Endothelial cell of umbilical vein (primary cell): ENCODE measurements at regions not wholly inside any gene's neighbourhood (a gene's known extent, or its start where the extent isn't known, plus 50 kb on each side); places are given as distances from the start of the nearest gene placed in this dataset.

Experiments used
- BruUV-seq: library from RNA; stranded (reverse); fragments of 400-500 nt; replicated peaks from 2 replicates; lab custom pipeline; 2021; lab: Mats Ljungman, UMichigan
- CTCF ChIA-PET: fragments of 300-600, 350-600 bp; sonication (Branson Sonifier 250); formaldehyde crosslinking; loops from one replicate; lab custom pipeline; 2021; ENCODE audit warnings: antibody characterized with exemption, inconsistent platforms; lab: Charles Lee
- POLR2A ChIA-PET: fragments of 300-600, 350-600 bp; sonication (Branson Sonifier 250); formaldehyde crosslinking; loops from one replicate; lab custom pipeline; 2021; ENCODE audit warnings: antibody characterized with exemption, inconsistent platforms; lab: Charles Lee
- DNase-seq: peaks from one replicate; pipeline ENCODE4 v3.0.0-alpha.2; 2011; ENCODE audit warnings: low read depth, low spot score
- FAIRE-seq: peaks from 2 replicates; lab custom pipeline; 2011; peaks lifted over from hg19 to GRCh38; lab: Jason Lieb, UNC
- H2AFZ ChIP-seq: 2 replicates; pipeline ENCODE4 v1.6.0; 2012; ENCODE audit warnings: low read depth, low read length, control low read depth, inconsistent platforms
- H3K27ac ChIP-seq: 2 replicates; pipeline ENCODE4 v1.5.1; 2011; ENCODE audit warnings: low read depth, mild to moderate bottlenecking, control low read depth, low read length, moderate library complexity; ENCODE audit not compliant: insufficient read depth
- H3K27me3 ChIP-seq, 2 experiments: 2 replicates each; pipeline versions ENCODE4 v1.6.0 to v1.6.1; 2011; ENCODE audit warnings: low read length in 2 of 2, mixed read lengths in 1 of 2; ENCODE audit not compliant: control insufficient read depth in 2 of 2, insufficient read depth in 2 of 2
- H3K36me3 ChIP-seq, 2 experiments: 2 replicates in 1 of 2; 3 replicates in 1 of 2; pipeline ENCODE4 v1.5.1; 2011; ENCODE audit warnings: low read length in 2 of 2, mild to moderate bottlenecking in 1 of 2, moderate library complexity in 1 of 2; ENCODE audit not compliant: control insufficient read depth in 2 of 2, insufficient read depth in 2 of 2; ENCODE audit errors: extremely low read depth in 1 of 2
- H3K4me1 ChIP-seq: 3 replicates; pipeline ENCODE4 v1.5.1; 2011; ENCODE audit warnings: mild to moderate bottlenecking, low read length; ENCODE audit not compliant: control insufficient read depth, insufficient read depth; ENCODE audit errors: extremely low read depth
- H3K4me2 ChIP-seq: 2 replicates; pipeline ENCODE4 v1.6.1; 2011; ENCODE audit warnings: low read length, control low read depth, mixed read lengths; ENCODE audit not compliant: insufficient read depth
- H3K4me3 ChIP-seq, 3 experiments: fragments of 200-600 bp in 1 of 3; sonication (generic), shearing (Covaris generic) in 1 of 3; replicated peaks in 1 of 3; 2 replicates each; pipeline ENCODE4 v1.5.1; 2011 to 2016; ENCODE audit warnings: control low read depth in 3 of 3, low read length in 3 of 3, mild to moderate bottlenecking in 2 of 3, inconsistent platforms in 1 of 3, low read depth in 1 of 3, moderate library complexity in 1 of 3; ENCODE audit not compliant: insufficient read depth in 1 of 3
- H3K79me2 ChIP-seq: 2 replicates; pipeline ENCODE4 v1.6.0; 2012; ENCODE audit warnings: low read length, inconsistent platforms; ENCODE audit not compliant: control insufficient read depth, insufficient read depth
- H3K9ac ChIP-seq: replicated peaks from 2 replicates; pipeline ENCODE3; 2011; ENCODE audit warnings: low read length, control low read depth; ENCODE audit not compliant: insufficient read depth; ENCODE audit errors: extremely low read depth
- H3K9me1 ChIP-seq: replicated peaks from 3 replicates; pipeline ENCODE4 v1.6.0; 2011; ENCODE audit warnings: mild to moderate bottlenecking, low read length; ENCODE audit not compliant: control insufficient read depth, insufficient read depth; ENCODE audit errors: extremely low read depth
- H3K9me3 ChIP-seq: replicated peaks from 2 replicates; pipeline ENCODE4 v1.5.1; 2012; ENCODE audit warnings: low read length, inconsistent platforms; ENCODE audit not compliant: control insufficient read depth, insufficient read depth
- H4K20me1 ChIP-seq: replicated peaks from 2 replicates; pipeline ENCODE3; 2011; ENCODE audit warnings: mild to moderate bottlenecking, low read length; ENCODE audit not compliant: control insufficient read depth, insufficient read depth; ENCODE audit errors: extremely low read depth
- EZH2 ChIP-seq: IDR thresholded peaks from 2 replicates; pipeline ENCODE4 v1.6.1; 2012; ENCODE audit warnings: borderline replicate concordance, low read depth, mild to moderate bottlenecking, moderate library complexity, low read length, inconsistent platforms; ENCODE audit not compliant: severe bottlenecking
- FOS ChIP-seq: IDR thresholded peaks from 2 replicates; pipeline ENCODE4 v1.6.1; 2011; ENCODE audit warnings: mild to moderate bottlenecking, low read length, moderate library complexity, borderline replicate concordance; ENCODE audit not compliant: insufficient read depth
- GATA2 ChIP-seq: IDR thresholded peaks from 2 replicates; pipeline ENCODE4 v1.7.0; 2011; ENCODE audit warnings: low read depth, mild to moderate bottlenecking, moderate library complexity, mixed read lengths, low read length; ENCODE audit not compliant: insufficient read length, insufficient read depth
- JUN ChIP-seq: IDR thresholded peaks from 2 replicates; pipeline ENCODE4 v1.6.1; 2011; ENCODE audit warnings: borderline replicate concordance, low read depth; ENCODE audit not compliant: insufficient read length, insufficient read depth
- MAX ChIP-seq: IDR thresholded peaks from 2 replicates; pipeline ENCODE4 v1.6.1; 2011; ENCODE audit not compliant: insufficient read depth, insufficient read length
- MYC ChIP-seq: IDR thresholded peaks from one replicate; pipeline ENCODE4 v1.6.1; 2011; ENCODE audit warnings: mild to moderate bottlenecking, low read depth, low read length
- POLR2A ChIP-seq: IDR thresholded peaks from 2 replicates; pipeline ENCODE4 v1.6.1; 2012; ENCODE audit warnings: low read depth, mild to moderate bottlenecking, control low read depth, low read length
- POLR2AphosphoS5 ChIP-seq: IDR thresholded peaks from 2 replicates; pipeline ENCODE4 v1.6.1; 2012; ENCODE audit warnings: low read depth, mild to moderate bottlenecking, control low read depth, low read length, moderate library complexity; ENCODE audit not compliant: insufficient read depth
- dilution Hi-C: fragments of 300-500 bp; cut with MboI; formaldehyde crosslinking; loops from one replicate; pipeline ENCODE4 v1.15.0; 2019; ENCODE audit warnings: low sequenced_read_pairs; ENCODE audit not compliant: extremely low pct_ligation_motif_present
- intact Hi-C: fragments of 100-400 bp; cut with micrococcal nuclease; formaldehyde crosslinking; loops from one replicate; pipeline ENCODE4 v1.10.0; 2022
- TF ChIP-seq, protein P1 (sequence below), 2 donors: IDR thresholded peaks; 1 replicate in 1 of 2; 2 replicates in 1 of 2; pipeline ENCODE4 v1.5.1; 2011; ENCODE audit warnings: low read length in 2 of 2, mild to moderate bottlenecking in 2 of 2, moderate library complexity in 2 of 2, control low read depth in 1 of 2, inconsistent platforms in 1 of 2, low read depth in 1 of 2; ENCODE audit not compliant: insufficient read depth in 1 of 2; ENCODE audit errors: extremely low read depth in 1 of 2

DNA sequence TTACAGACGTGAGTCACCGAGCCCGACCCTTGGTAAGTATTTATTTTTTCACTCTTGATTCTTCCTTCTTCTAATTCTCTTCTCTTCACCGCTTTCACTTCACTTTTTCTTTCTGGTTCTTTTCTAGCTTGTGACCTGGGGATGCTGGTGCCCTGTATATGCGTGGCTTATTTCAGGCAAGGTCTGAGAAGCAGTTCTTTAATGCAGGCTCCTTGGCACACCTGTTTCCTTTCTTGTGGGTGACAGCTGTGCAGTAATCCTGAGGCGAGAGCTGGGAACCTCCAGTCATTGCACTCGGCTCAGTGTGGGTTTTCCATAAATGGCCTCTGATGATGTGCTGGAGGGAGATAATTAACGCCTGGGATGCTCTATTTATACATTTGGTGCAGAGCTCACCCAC lies 193.8 kb downstream of the TSN start:
- intact Hi-C loops: no loop called here
- ChIA-PET CTCF (no interaction called here), POLR2A (no interaction called here)

More for the DNA sequence above, 193.8 kb downstream of the TSN start:
- Histone ChIP-seq H4K20me1 (no peaks in the 10 kb centered on the region), H3K79me2 (no peaks in the 10 kb centered on the region), H3K27ac (no peak overlapping the region), H2AFZ (no peak overlapping the region), H3K27me3 (no peaks in the 10 kb centered on the region), H3K9ac (no peak overlapping the region), H3K9me3 (no peaks in the 10 kb centered on the region), H3K9me1 (no peaks in the 10 kb centered on the region), H3K36me3 (no peaks in the 10 kb centered on the region), H3K4me1 (no peaks in the 10 kb centered on the region), H3K4me3 (no peak overlapping the region), H3K4me2 (no peak overlapping the region)
- DNase-seq: no peak
- FAIRE-seq: no peak
- BruUV-seq: no TSS peak
- no peak for TF ChIP-seq MYC
- no peak for TF ChIP-seq GATA2
- TF ChIP-seq FOS: no peak
- TF ChIP-seq, protein P1, sequence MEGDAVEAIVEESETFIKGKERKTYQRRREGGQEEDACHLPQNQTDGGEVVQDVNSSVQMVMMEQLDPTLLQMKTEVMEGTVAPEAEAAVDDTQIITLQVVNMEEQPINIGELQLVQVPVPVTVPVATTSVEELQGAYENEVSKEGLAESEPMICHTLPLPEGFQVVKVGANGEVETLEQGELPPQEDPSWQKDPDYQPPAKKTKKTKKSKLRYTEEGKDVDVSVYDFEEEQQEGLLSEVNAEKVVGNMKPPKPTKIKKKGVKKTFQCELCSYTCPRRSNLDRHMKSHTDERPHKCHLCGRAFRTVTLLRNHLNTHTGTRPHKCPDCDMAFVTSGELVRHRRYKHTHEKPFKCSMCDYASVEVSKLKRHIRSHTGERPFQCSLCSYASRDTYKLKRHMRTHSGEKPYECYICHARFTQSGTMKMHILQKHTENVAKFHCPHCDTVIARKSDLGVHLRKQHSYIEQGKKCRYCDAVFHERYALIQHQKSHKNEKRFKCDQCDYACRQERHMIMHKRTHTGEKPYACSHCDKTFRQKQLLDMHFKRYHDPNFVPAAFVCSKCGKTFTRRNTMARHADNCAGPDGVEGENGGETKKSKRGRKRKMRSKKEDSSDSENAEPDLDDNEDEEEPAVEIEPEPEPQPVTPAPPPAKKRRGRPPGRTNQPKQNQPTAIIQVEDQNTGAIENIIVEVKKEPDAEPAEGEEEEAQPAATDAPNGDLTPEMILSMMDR (IDR thresholded peaks at IDR 0.05; ENCODE audit: extremely low read depth in 1 of 2, insufficient read depth in 1 of 2, low read depth in 1 of 2, low read length in 2 of 2): no peak
- TF ChIP-seq EZH2: no peak
- no peak for TF ChIP-seq MAX
- no peak for TF ChIP-seq POLR2A
- no peak for TF ChIP-seq POLR2AphosphoS5
- TF ChIP-seq JUN: no peak
- dilution Hi-C loops: no loop called here
